Stimulated activated CD4-positive, alpha-beta T cell treated with anti-CD3 and anti-CD28 coated beads, Interleukin-1b, Interleukin-23, amount 100 ng/mL, for 48 hours (primary cell): ENCODE measurements at regions not wholly inside any gene's neighbourhood (a gene's known extent, or its start where the extent isn't known, plus 50 kb on each side); places are given as distances from the start of the nearest gene placed in this dataset.

ENCODE experiments used
- DNase-seq: peaks from one replicate; pipeline ENCODE4 v3.0.0-alpha.2; 2020

GRCh38 chr18:25705650-25706049 is 353.7 kb upstream of the ZNF521 start:
- DNase-seq = no peak

- DNase-seq = no peak
Observed at GRCh38 chr18:25704494-25704893, 352.5 kb upstream of the ZNF521 start.

GRCh38 chr18:25704071-25704470 is 352.1 kb upstream of the ZNF521 start:
- DNase-seq = no peak

GRCh38 chr18:25701821-25702220 is 349.9 kb upstream of the ZNF521 start:
- DNase-seq = no peak

- no peak for DNase-seq
Observed at GRCh38 chr18:25686960-25687500, 335.1 kb upstream of the ZNF521 start.

GRCh38 chr18:25685088-25685487 is 333.1 kb upstream of the ZNF521 start:
- DNase-seq = no peak

GRCh38 chr18:25679491-25679890 is 327.5 kb upstream of the ZNF521 start:
- no peak for DNase-seq

GRCh38 chr18:25678221-25678620 is 326.3 kb upstream of the ZNF521 start:
- DNase-seq = no peak

- DNase-seq = no peak
Observed at GRCh38 chr18:25675123-25675850, 323.3 kb upstream of the ZNF521 start.

- DNase-seq = no peak
Observed at GRCh38 chr18:25674183-25674582, 322.2 kb upstream of the ZNF521 start.

GRCh38 chr18:25672490-25672889 is 320.5 kb upstream of the ZNF521 start:
- DNase-seq = no peak

GRCh38 chr18:25669741-25670140 is 317.8 kb upstream of the ZNF521 start:
- DNase-seq = no peak

GRCh38 chr18:25662272-25662671 is 310.3 kb upstream of the ZNF521 start:
- DNase-seq = no peak

- no peak for DNase-seq
Observed at GRCh38 chr18:25661831-25662230, 309.9 kb upstream of the ZNF521 start.

GRCh38 chr18:25659541-25659940 is 307.6 kb upstream of the ZNF521 start:
- no peak for DNase-seq

- DNase-seq = no peak
Observed at GRCh38 chr18:25658476-25658875, 306.5 kb upstream of the ZNF521 start.

GRCh38 chr18:25651553-25651952 is 299.6 kb upstream of the ZNF521 start:
- no peak for DNase-seq

GRCh38 chr18:25650201-25650941 is 298.4 kb upstream of the ZNF521 start:
- DNase-seq = no peak

- DNase-seq = no peak
Observed at GRCh38 chr18:25648716-25649260, 296.8 kb upstream of the ZNF521 start.

GRCh38 chr18:25647404-25647803 is 295.4 kb upstream of the ZNF521 start:
- no peak for DNase-seq

GRCh38 chr18:25646971-25647370 is 295.0 kb upstream of the ZNF521 start:
- DNase-seq = no peak

GRCh38 chr18:25639596-25639995 is 287.6 kb upstream of the ZNF521 start:
- DNase-seq = no peak

GRCh38 chr18:25633563-25633962 is 281.6 kb upstream of the ZNF521 start:
- DNase-seq = no peak

- no peak for DNase-seq
Observed at GRCh38 chr18:25630682-25631081, 278.7 kb upstream of the ZNF521 start.
